ENCODE measurements at regions not wholly inside any gene's neighbourhood (a gene's known extent, or its start where the extent isn't known, plus 50 kb on each side); places are given as distances from the start of the nearest gene placed in this dataset.

DNA sequence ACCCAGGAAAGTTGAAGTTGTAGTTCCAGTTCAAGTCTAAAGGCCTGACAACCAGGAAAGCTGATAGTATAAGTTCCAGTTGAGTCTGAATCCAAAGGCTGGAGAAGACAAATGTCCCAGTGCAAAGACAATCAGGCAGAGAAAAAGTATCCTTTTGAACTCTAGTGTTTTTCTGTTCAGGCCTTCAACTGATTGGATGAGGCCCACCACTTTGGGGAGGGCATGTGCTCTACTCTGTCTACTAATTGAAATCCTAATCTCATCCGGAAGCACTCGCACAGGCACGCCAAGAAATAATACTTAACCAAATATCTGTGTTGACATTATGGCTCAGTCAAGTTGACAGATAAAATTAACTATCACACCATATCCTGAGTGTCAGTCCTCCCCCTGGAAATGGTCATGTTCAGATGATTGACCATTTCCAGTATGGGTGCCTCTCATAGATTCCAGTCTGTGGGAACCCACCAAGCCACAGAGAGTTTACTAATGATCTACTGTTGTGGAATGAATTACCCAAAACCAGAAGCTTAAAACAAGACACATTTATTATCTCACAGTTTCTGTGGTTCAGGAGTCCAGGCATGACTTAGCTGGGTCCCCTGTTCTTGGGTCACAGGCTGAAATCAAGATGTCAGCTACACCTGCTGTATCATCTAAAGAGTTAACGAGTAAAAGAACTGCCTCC, 296.3 kb upstream of the ZP4 start:
- H3K4me3 ChIP-seq (replicated peaks in 1 of 2; ENCODE audit: low read depth in 2 of 2, low read length in 2 of 2) = no peak overlapping the region
- no peak for TF ChIP-seq CTCF (IDR thresholded peaks at IDR 0.05; ENCODE audit: low read depth, low read length)
- no peak for DNase-seq (ENCODE audit: low read depth in 2 of 2)

- DNase-seq (ENCODE audit: low read depth in 2 of 2) = no peak
- no peak for TF ChIP-seq CTCF (IDR thresholded peaks at IDR 0.05; ENCODE audit: low read depth, low read length)
- no peak overlapping the region for H3K4me3 ChIP-seq (replicated peaks in 1 of 2; ENCODE audit: low read depth in 2 of 2, low read length in 2 of 2)
These were observed 287.4 kb upstream of the ZP4 start for GRCh38 chr1:238177960-238178645.

DNA sequence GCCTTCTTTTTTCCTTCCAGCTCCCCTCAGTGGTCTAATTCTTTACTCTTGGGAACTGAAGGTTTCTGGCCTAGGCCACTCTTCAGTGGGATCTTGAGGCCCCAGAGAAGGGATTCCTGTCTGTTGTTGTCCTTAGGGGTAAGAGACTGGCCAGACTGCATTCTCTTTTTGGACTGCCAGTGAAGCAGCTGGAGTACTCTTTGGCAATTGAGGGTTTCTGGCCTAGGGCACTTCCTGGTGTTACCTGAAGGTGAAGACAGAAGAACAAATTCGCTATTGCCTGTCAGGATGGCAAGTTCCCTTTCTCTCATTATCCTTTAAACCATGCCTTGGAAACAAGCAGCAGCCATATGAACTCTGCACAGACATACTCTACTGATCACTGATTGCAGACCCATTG, 286.6 kb upstream of the ZP4 start:
- no peak overlapping the region for H3K4me3 ChIP-seq (replicated peaks in 1 of 2; ENCODE audit: low read depth in 2 of 2, low read length in 2 of 2)
- TF ChIP-seq CTCF (IDR thresholded peaks at IDR 0.05; ENCODE audit: low read depth, low read length) = no peak

GRCh38 chr1:238176441-238176840, 285.7 kb upstream of the ZP4 start:
- DNase-seq (ENCODE audit: low read depth in 2 of 2) = no peak
- no peak overlapping the region for H3K4me3 ChIP-seq (replicated peaks in 1 of 2; ENCODE audit: low read depth in 2 of 2, low read length in 2 of 2)
- TF ChIP-seq CTCF (IDR thresholded peaks at IDR 0.05; ENCODE audit: low read depth, low read length) = no peak

More for the DNA sequence above, 286.6 kb upstream of the ZP4 start:
- no peak for DNase-seq (ENCODE audit: low read depth in 2 of 2)

DNA sequence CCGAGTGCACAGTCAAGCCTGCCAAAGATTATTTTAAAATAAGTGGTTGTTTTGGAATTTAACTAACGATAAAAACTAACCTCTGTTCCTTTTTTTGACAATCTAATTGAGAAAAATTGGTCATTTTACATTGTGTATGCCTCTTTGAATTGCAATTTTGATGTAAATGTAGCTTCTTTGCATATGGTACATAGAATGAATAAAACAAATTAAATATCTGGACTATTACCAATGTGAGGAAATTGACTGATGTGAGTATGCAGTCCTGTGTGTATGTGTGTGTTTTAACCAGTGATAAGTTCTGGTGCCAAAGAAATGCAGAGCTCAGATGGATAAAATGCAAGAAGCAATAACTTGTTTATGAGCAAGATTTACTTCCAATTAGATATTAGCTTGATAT, 281.3 kb upstream of the ZP4 start:
- DNase-seq (ENCODE audit: low read depth in 2 of 2) = no peak
- no peak overlapping the region for H3K4me3 ChIP-seq (replicated peaks in 1 of 2; ENCODE audit: low read depth in 2 of 2, low read length in 2 of 2)
- no peak for TF ChIP-seq CTCF (IDR thresholded peaks at IDR 0.05; ENCODE audit: low read depth, low read length)

DNA sequence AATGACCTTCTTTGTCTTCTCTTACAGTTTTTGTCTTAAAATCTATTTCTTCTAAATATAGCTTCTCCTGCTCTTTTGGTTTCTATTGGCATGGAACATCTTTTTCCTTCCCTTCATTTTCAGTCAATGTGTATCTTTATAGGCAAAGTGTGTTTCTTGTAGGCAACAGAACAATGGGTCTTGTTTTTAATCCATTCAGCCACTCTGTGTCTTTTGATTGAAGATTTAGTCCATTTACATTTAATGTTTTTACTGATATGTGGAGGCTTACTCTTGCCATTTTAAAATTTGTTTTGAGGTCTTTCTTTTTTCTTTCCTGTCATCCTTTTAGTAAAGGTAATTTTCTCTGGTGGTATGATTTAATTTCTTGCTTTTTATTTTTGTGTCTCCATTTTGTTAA, 271.2 kb upstream of the ZP4 start:
- TF ChIP-seq CTCF (IDR thresholded peaks at IDR 0.05; ENCODE audit: low read depth, low read length) = no peak
- H3K4me3 ChIP-seq (replicated peaks in 1 of 2; ENCODE audit: low read depth in 2 of 2, low read length in 2 of 2) = no peak overlapping the region
- DNase-seq (ENCODE audit: low read depth in 2 of 2) = no peak

Measured in cardiac fibroblast (primary cell).